OCI-LY1 (cell line): ENCODE measurements at regions not wholly inside any gene's neighbourhood (a gene's known extent, or its start where the extent isn't known, plus 50 kb on each side); places are given as distances from the start of the nearest gene placed in this dataset.

ENCODE experiments used
- H2AFZ ChIP-seq: fragments of 200-600 bp; sonication (generic), shearing (Covaris generic); 2 replicates; pipeline ENCODE4 v1.6.0; 2014; ENCODE audit warnings: antibody characterized with exemption, mild to moderate bottlenecking, low read length
- H3F3A ChIP-seq: fragments of 200-600 bp; sonication (generic), shearing (Covaris generic); 2 replicates; pipeline ENCODE4 v1.6.0; 2014; ENCODE audit warnings: mild to moderate bottlenecking, antibody characterized with exemption, low read length, moderate library complexity; ENCODE audit not compliant: insufficient read depth
- H3K27ac ChIP-seq: fragments of 200-600 bp; sonication (generic); 2 replicates; pipeline ENCODE4 v1.5.1; 2014; ENCODE audit warnings: low read length, mixed run types, mild to moderate bottlenecking, low read depth; ENCODE audit not compliant: poor library complexity, severe bottlenecking
- H3K27me3 ChIP-seq: fragments of 200-600 bp; sonication (generic); 2 replicates; pipeline ENCODE4 v1.6.0; 2014; ENCODE audit warnings: antibody characterized with exemption, mild to moderate bottlenecking, low read length, moderate library complexity; ENCODE audit not compliant: insufficient read depth
- H3K36me3 ChIP-seq: fragments of 200-600 bp; sonication (generic); 2 replicates; pipeline ENCODE4 v1.6.1; 2014; ENCODE audit warnings: mild to moderate bottlenecking, antibody characterized with exemption, low read length, moderate library complexity, mixed read lengths; ENCODE audit not compliant: insufficient read depth
- H3K4me1 ChIP-seq: fragments of 200-600 bp; sonication (generic); 2 replicates; pipeline ENCODE4 v1.5.1; 2014; ENCODE audit warnings: mild to moderate bottlenecking, low read length, moderate library complexity; ENCODE audit not compliant: insufficient read depth, severe bottlenecking
- H3K4me2 ChIP-seq: fragments of 200-600 bp; sonication (generic), shearing (Covaris generic); 2 replicates; pipeline ENCODE4 v1.6.1; 2014; ENCODE audit warnings: low read length
- H3K4me3 ChIP-seq: fragments of 200-600 bp; sonication (generic); 2 replicates; pipeline ENCODE4 v1.5.1; 2014; ENCODE audit warnings: low read length, low read depth, mild to moderate bottlenecking, mixed read lengths; ENCODE audit not compliant: poor library complexity, severe bottlenecking
- H3K79me2 ChIP-seq: fragments of 200-600 bp; shearing (Covaris generic); 2 replicates; pipeline ENCODE4 v1.6.1; 2016; ENCODE audit warnings: mixed run types, low read length, mixed read lengths; ENCODE audit not compliant: insufficient read depth
- H3K9ac ChIP-seq: fragments of 200-600 bp; sonication (generic), shearing (Covaris generic); 2 replicates; pipeline ENCODE4 v1.6.1; 2014; ENCODE audit warnings: mild to moderate bottlenecking, low read length, mixed read lengths
- H3K9me2 ChIP-seq: fragments of 200-600 bp; sonication (generic), shearing (Covaris generic); 2 replicates; pipeline ENCODE4 v1.6.1; 2014; ENCODE audit warnings: low read depth, mild to moderate bottlenecking, low read length, mixed read lengths
- H3K9me3 ChIP-seq: fragments of 200-600 bp; shearing (Covaris generic); 2 replicates; pipeline ENCODE4 v1.6.1; 2014; ENCODE audit warnings: low read length, mixed read lengths
- H4K20me1 ChIP-seq: fragments of 200-600 bp; sonication (generic), shearing (Covaris generic); 2 replicates; pipeline ENCODE4 v1.6.0; 2016; ENCODE audit warnings: mild to moderate bottlenecking, low read length; ENCODE audit not compliant: insufficient read depth
- CTCF ChIP-seq: fragments of 200-600 bp; sonication (generic), shearing (Covaris generic); IDR thresholded peaks from 2 replicates; pipeline ENCODE4 v1.5.1; 2017; ENCODE audit warnings: mild to moderate bottlenecking, antibody characterized with exemption, low read length, moderate library complexity, mixed read lengths
- EZH2 ChIP-seq: fragments of 200-600 bp; sonication (generic), shearing (Covaris generic); IDR thresholded peaks from 2 replicates; pipeline ENCODE4 v1.8.0; 2017; ENCODE audit warnings: borderline replicate concordance, mixed run types, mild to moderate bottlenecking, antibody characterized with exemption, low read length, moderate library complexity, mixed read lengths

GRCh38 chr10:131435232-131435631 is 123.7 kb upstream of the TCERG1L start:
- no peak overlapping the region for H3K4me2 ChIP-seq
- no peaks in the 10 kb centered on the region for H4K20me1 ChIP-seq
- no peak overlapping the region for H3K9ac ChIP-seq
- no peaks in the 10 kb centered on the region for H3K36me3 ChIP-seq
- TF ChIP-seq CTCF (no peak), EZH2 (no peak)
- no peaks in the 10 kb centered on the region for H3F3A ChIP-seq
- no peaks in the 10 kb centered on the region for H3K9me3 ChIP-seq
- H3K79me2 ChIP-seq, result no peaks in the 10 kb centered on the region
- no peaks in the 10 kb centered on the region for H3K9me2 ChIP-seq
- no peak overlapping the region for H3K27ac ChIP-seq
- no peaks in the 10 kb centered on the region for H3K4me1 ChIP-seq
- H3K27me3 ChIP-seq, result no peaks in the 10 kb centered on the region
- no peak overlapping the region for H2AFZ ChIP-seq
- no peak overlapping the region for H3K4me3 ChIP-seq

- TF ChIP-seq CTCF (no peak), EZH2 (no peak)
- no peak overlapping the region for H3K4me3 ChIP-seq
- H2AFZ ChIP-seq, result no peak overlapping the region
These were observed 124.4 kb upstream of the TCERG1L start for GRCh38 chr10:131435760-131436457.

DNA sequence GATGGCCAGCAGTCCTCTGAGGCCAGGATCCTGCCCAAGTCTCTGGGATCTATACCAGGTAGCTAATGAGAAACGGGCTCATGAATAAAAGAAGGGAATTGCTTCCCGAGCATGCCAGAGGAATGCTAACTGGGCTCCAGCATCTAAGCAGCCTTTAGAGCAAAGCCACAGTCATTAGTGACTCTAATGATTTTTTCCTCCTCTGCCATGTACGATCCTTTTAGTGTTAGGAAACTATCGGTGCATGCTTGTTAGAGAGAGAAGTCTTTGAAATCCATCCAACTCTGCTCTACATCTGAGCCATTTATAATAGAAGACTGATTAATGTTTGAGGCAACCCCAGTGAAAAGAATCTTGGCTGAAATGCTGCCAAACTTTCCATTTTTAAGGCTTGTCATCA is 124.9 kb upstream of the TCERG1L start:
- Histone ChIP-seq H3K4me2 (no peak overlapping the region), H4K20me1 (no peaks in the 10 kb centered on the region), H3K4me1 (no peaks in the 10 kb centered on the region), H3K27ac (no peak overlapping the region), H3K36me3 (no peaks in the 10 kb centered on the region), H3K4me3 (no peak overlapping the region), H3K9me3 (no peaks in the 10 kb centered on the region), H3F3A (no peaks in the 10 kb centered on the region), H3K9ac (no peak overlapping the region), H3K79me2 (no peaks in the 10 kb centered on the region), H3K27me3 (no peaks in the 10 kb centered on the region), H2AFZ (no peak overlapping the region), H3K9me2 (no peaks in the 10 kb centered on the region)
- TF ChIP-seq EZH2 (no peak), CTCF (no peak)

More at GRCh38 chr10:131435760-131436457, 124.4 kb upstream of the TCERG1L start:
- Histone ChIP-seq H3K9me3 (no peaks in the 10 kb centered on the region), H3K36me3 (no peaks in the 10 kb centered on the region), H3K9me2 (no peaks in the 10 kb centered on the region), H3K79me2 (no peaks in the 10 kb centered on the region), H3K9ac (no peak overlapping the region), H4K20me1 (no peaks in the 10 kb centered on the region), H3F3A (no peaks in the 10 kb centered on the region), H3K4me1 (no peaks in the 10 kb centered on the region), H3K27ac (no peak overlapping the region), H3K27me3 (no peaks in the 10 kb centered on the region), H3K4me2 (no peak overlapping the region)
